ENCODE measurements at regions not wholly inside any gene's neighbourhood (a gene's known extent, or its start where the extent isn't known, plus 50 kb on each side); places are given as distances from the start of the nearest gene placed in this dataset.

DNA sequence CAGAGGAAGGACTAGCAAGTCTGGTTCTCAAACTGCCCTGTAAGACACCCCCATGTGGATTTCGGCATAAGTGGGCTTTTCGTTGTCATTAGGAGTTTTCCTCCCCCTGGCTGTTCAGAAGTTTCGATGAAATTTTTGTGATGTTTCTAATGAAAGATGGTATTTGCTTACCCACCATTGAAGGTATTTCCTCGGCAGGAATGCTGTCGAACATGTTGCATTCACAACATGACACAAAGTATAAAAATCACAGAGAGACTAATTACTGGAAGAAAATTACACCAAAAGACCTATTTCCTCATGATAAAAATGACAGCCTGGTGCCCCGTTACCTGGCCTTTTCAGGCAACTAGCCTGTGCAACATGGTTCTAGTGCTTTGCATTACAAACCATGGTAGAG is 144.9 kb downstream of the TXNL1 start:
- Mint-ChIP-seq H3K27ac (no peak overlapping the region), H3K4me3 (no peak overlapping the region), H3K9me3 (peaks cover 0 to 11% (median 2%) of the 10 kb centered on the region in 7 donors), H3K36me3 (no peaks in the 10 kb centered on the region), H3K4me1 (peaks cover 7% of the 10 kb centered on the region), H3K27me3 (ENCODE audit: low read depth in 3 of 3) (peaks cover 0 to 3% (median 2%) of the 10 kb centered on the region in 3 donors)
- no peaks in the 10 kb centered on the region for H3K9me3 ChIP-seq (replicated peaks in 1 of 2; ENCODE audit: control insufficient read depth in 1 of 2, insufficient read depth in 1 of 2, low read length in 2 of 2)
- no peaks in the 10 kb centered on the region for H3K36me3 ChIP-seq (replicated peaks in 1 of 2; ENCODE audit: control insufficient read depth in 1 of 2, insufficient read depth in 2 of 2, low read length in 2 of 2)
- no peak for DNase-seq
- no peaks in the 10 kb centered on the region for H4K20me1 ChIP-seq (ENCODE audit: insufficient read depth, low read length)
- no peak overlapping the region for H3K4me2 ChIP-seq (replicated peaks; ENCODE audit: extremely low read depth, low read length, poor library complexity, severe bottlenecking)
- no peak overlapping the region for H2AFZ ChIP-seq (ENCODE audit: insufficient read depth, low read depth, low read length, poor library complexity, severe bottlenecking)
- H3K79me2 ChIP-seq (ENCODE audit: insufficient read depth, low read length): no peaks in the 10 kb centered on the region
- H3K27ac ChIP-seq (ENCODE audit: low read depth in 1 of 2, low read length in 2 of 2): no peak overlapping the region
- H3K9ac ChIP-seq (ENCODE audit: insufficient read depth, low read length, poor library complexity, severe bottlenecking): no peak overlapping the region
- peaks cover 17 to 18% of the 10 kb centered on the region in 2 donors for H3K4me1 ChIP-seq (ENCODE audit: control insufficient read depth in 1 of 2, insufficient read depth in 2 of 2, low read length in 2 of 2)
- H3K27me3 ChIP-seq (ENCODE audit: control insufficient read depth in 2 of 2, insufficient read depth in 2 of 2, low read length in 2 of 2): no peaks in the 10 kb centered on the region
- no peak overlapping the region for H3K4me3 ChIP-seq (replicated peaks in 1 of 3; ENCODE audit: low read depth in 2 of 3, low read length in 3 of 3)
- intact Hi-C loops (cut with micrococcal nuclease): loop anchor here in 1 of 2 donors (10.0 kb wide), 1 partner anchor 71 kb away; no protein-coding TSS in a partner anchor
- 86% methylated on average over 1 of the region's 6 CpGs for WGBS (ENCODE audit: insufficient coverage)
- no peak for TF ChIP-seq CTCF (IDR thresholded peaks at IDR 0.05)

- H3K27ac Mint-ChIP-seq: no peak overlapping the region
Measured at GRCh38 chr18:56492136-56492535, 146.3 kb downstream of the TXNL1 start.

More at GRCh38 chr18:56492136-56492535, 146.3 kb downstream of the TXNL1 start:
- no peaks in the 10 kb centered on the region for H3K9me3 ChIP-seq (replicated peaks in 1 of 2; ENCODE audit: control insufficient read depth in 1 of 2, insufficient read depth in 1 of 2, low read length in 2 of 2)
- no peak overlapping the region for H3K27ac ChIP-seq (ENCODE audit: low read depth in 1 of 2, low read length in 2 of 2)
- TF ChIP-seq CTCF (IDR thresholded peaks at IDR 0.05): no peak
- no peak for DNase-seq
- no peaks in the 10 kb centered on the region for H4K20me1 ChIP-seq (ENCODE audit: insufficient read depth, low read length)
- no peaks in the 10 kb centered on the region for H3K79me2 ChIP-seq (ENCODE audit: insufficient read depth, low read length)
- no peak overlapping the region for H3K4me3 ChIP-seq (replicated peaks in 1 of 3; ENCODE audit: low read depth in 2 of 3, low read length in 3 of 3)
- no peak overlapping the region for H3K9ac ChIP-seq (ENCODE audit: insufficient read depth, low read length, poor library complexity, severe bottlenecking)
- H2AFZ ChIP-seq (ENCODE audit: insufficient read depth, low read depth, low read length, poor library complexity, severe bottlenecking): no peak overlapping the region
- H3K4me1 ChIP-seq (ENCODE audit: control insufficient read depth in 1 of 2, insufficient read depth in 2 of 2, low read length in 2 of 2): peaks cover 27 to 31% of the 10 kb centered on the region in 2 donors
- no peak overlapping the region for H3K4me2 ChIP-seq (replicated peaks; ENCODE audit: extremely low read depth, low read length, poor library complexity, severe bottlenecking)
- no peaks in the 10 kb centered on the region for H3K36me3 ChIP-seq (replicated peaks in 1 of 2; ENCODE audit: control insufficient read depth in 1 of 2, insufficient read depth in 2 of 2, low read length in 2 of 2)
- Mint-ChIP-seq H3K4me3 (no peak overlapping the region), H3K36me3 (no peaks in the 10 kb centered on the region), H3K27me3 (ENCODE audit: low read depth in 3 of 3) (peaks cover 0 to 3% (median 0%) of the 10 kb centered on the region in 3 donors), H3K9me3 (peaks cover 0 to 11% (median 2%) of the 10 kb centered on the region in 7 donors), H3K4me1 (peaks cover 16% of the 10 kb centered on the region)
- no peaks in the 10 kb centered on the region for H3K27me3 ChIP-seq (ENCODE audit: control insufficient read depth in 2 of 2, insufficient read depth in 2 of 2, low read length in 2 of 2)
- intact Hi-C loops (cut with micrococcal nuclease): loop anchor here in 1 of 2 donors (10.0 kb wide), 1 partner anchor 73 kb away; no protein-coding TSS in a partner anchor
